ENCODE measurements at regions not wholly inside any gene's neighbourhood (a gene's known extent, or its start where the extent isn't known, plus 50 kb on each side); places are given as distances from the start of the nearest gene placed in this dataset.

GRCh38 chr2:163990541-163990940, 254.7 kb upstream of the FIGN start:
- no peak for TF ChIP-seq CTCF (IDR thresholded peaks at IDR 0.05; ENCODE audit: extremely low read depth, missing control alignments)
- DNase-seq (ENCODE audit: low spot score) = no peak

GRCh38 chr2:163990101-163990500, 254.3 kb upstream of the FIGN start:
- no peak for DNase-seq (ENCODE audit: low spot score)
- no peak for TF ChIP-seq CTCF (IDR thresholded peaks at IDR 0.05; ENCODE audit: extremely low read depth, missing control alignments)

- no peak for DNase-seq (ENCODE audit: low spot score)
- TF ChIP-seq CTCF (IDR thresholded peaks at IDR 0.05; ENCODE audit: extremely low read depth, missing control alignments) = no peak
Observed at GRCh38 chr2:163987175-163987940, 251.6 kb upstream of the FIGN start.

GRCh38 chr2:163984986-163985385, 249.2 kb upstream of the FIGN start:
- TF ChIP-seq CTCF (IDR thresholded peaks at IDR 0.05; ENCODE audit: extremely low read depth, missing control alignments) = no peak
- DNase-seq (ENCODE audit: low spot score) = no peak

- no peak for DNase-seq (ENCODE audit: low spot score)
- no peak for TF ChIP-seq CTCF (IDR thresholded peaks at IDR 0.05; ENCODE audit: extremely low read depth, missing control alignments)
Observed at GRCh38 chr2:163983911-163984310, 248.1 kb upstream of the FIGN start.

GRCh38 chr2:163982938-163983337, 247.1 kb upstream of the FIGN start:
- DNase-seq (ENCODE audit: low spot score) = no peak
- no peak for TF ChIP-seq CTCF (IDR thresholded peaks at IDR 0.05; ENCODE audit: extremely low read depth, missing control alignments)

GRCh38 chr2:163974766-163975165, 239.0 kb upstream of the FIGN start:
- no peak for TF ChIP-seq CTCF (IDR thresholded peaks at IDR 0.05; ENCODE audit: extremely low read depth, missing control alignments)
- no peak for DNase-seq (ENCODE audit: low spot score)

Data from GM20000 (cell line).